Esophagus mucosa (tissue), 1 donor: ENCODE measurements at regions not wholly inside any gene's neighbourhood (a gene's known extent, or its start where the extent isn't known, plus 50 kb on each side); places are given as distances from the start of the nearest gene placed in this dataset.

Experiments used
- ATAC-seq: fragments of 200-7000 bp; cut with Tn5 transposase; one replicate; pipeline ENCODE4 v1.9.1; 2020
- donor health status: DM: yes; HTN: yes; CAD: no.

DNA sequence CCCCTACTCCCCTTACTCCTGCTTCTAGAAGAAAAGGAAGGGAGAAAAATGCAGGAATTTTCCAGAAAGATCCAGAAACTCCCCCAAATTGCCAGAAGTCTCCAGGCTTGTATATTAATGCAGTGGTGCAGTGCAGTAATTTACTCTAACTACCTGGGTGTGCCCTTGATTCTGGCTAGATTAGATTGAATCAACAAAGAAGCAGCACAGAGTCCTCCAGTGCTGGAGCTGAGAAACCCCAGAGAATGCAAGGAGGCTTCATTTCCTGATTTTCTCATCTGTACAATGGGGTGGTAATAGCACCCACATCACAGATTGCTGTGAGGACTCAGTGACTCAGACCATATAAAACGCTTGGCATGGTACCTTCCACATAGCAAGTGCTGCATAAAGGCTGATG, 247.3 kb upstream of the RPL38 start:
- peak; percentile 31 for ATAC-seq

DNA sequence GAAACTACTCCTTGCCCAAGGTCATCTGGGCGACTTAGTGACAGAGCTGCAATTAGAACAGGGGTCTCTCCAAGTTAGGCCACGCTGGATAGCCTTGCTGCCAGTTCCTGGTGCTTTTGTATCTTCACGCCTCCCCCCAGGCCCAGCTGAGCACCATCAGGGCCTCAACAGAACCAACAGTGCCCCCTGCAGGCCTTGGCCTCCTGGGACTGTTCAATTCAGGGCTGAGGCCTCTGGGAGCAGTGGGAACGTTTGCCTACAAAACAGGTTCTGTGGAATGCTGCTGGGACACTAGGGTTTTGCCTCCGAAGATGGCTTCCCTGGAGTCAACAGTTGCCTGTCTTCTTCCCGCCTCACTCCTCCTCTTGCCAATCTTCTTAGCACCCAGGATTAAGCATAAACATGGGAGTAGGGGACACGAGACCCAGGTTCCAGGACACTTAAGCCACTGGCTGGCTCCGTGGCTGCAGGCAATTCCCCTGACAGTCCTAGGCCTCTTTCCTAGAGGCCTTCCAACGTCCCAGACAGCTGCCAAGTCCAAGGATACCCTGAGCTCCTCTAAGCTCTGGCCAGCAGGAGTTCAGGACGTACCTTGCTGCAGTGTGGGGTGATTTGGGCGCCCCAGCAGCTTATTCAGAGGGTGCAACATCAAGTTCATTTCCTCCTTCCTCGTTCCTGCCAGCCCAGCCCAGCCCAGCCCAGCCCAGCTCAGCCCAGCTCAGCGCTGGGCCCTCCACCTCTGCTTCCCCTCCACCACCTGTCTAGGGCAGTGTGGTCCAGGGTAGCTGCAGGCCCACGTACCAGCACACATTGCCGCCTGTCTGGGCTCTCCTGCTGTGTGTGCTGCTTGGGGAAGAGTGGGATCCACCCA, 246.6 kb upstream of the RPL38 start:
- peak; percentile 80 for ATAC-seq

GRCh38 chr17:73957564-73957963, 245.9 kb upstream of the RPL38 start:
- ATAC-seq, result no peak

DNA sequence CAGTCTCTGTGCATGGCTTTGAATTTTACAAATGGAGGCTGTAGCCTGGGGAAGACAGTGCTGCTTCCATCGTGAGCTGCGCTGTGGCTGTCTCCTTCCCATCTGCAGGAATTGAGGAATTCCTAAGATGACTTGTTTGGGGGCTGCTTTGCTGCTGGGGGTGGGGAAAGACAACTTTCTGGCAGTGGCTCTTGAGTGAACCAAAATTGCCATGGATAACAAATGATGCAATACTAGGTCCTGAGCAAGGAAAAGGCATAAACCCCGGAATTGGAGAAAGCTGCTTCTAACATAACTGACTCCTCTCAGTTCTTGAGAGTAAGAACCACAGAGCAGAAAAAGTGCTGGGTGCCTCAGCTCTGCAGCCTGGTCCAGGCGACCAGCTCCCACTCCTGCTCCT, 245.0 kb upstream of the RPL38 start:
- ATAC-seq, result no peak

- ATAC-seq, result no peak
Observed at GRCh38 chr17:73960469-73960868, 243.0 kb upstream of the RPL38 start.

GRCh38 chr17:73962308-73962707, 241.2 kb upstream of the RPL38 start:
- no peak for ATAC-seq

GRCh38 chr17:73968680-73969079, 234.8 kb upstream of the RPL38 start:
- no peak for ATAC-seq

GRCh38 chr17:73969956-73970355, 233.5 kb upstream of the RPL38 start:
- ATAC-seq, result peak; percentile 69

GRCh38 chr17:73971127-73971526, 232.4 kb upstream of the RPL38 start:
- no peak for ATAC-seq

DNA sequence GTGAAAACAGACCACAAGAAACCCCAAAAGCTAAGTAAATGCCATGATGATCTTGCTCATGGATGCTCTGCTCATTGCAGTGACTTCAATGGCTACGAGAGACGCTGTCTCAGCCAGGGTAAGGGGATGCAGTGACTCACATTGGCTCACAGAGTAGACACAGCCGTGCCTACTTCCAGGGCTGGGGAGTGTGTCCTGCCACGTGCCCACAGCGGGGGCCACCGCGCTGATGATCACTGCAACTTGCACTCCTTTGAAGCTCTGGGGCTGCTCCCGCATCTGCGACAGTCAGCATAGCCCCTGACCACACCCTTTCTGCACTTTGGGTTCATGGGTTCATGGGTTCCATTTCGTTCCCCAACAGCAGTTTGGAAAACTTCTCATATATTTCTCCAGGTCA, 231.4 kb upstream of the RPL38 start:
- ATAC-seq, result no peak

DNA sequence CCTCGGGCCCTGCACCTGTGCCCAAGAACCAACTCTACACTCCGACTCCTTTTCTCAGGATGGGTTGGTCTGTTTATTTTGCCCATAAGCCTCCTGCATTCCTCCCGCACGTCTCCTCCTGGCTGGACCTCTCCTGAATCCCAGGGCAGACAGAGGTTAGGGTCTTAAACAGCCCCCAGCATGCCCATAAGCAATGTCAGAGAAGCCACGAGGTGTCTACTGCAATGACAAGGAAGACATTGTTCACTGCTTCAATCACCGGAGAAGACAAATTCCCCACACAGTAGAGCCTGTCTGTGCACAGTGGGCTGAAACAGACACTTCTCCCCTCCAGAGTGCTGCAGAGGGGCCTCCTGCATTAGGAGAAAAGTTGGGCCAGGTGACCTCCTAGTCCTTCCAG, 230.6 kb upstream of the RPL38 start:
- ATAC-seq, result no peak

DNA sequence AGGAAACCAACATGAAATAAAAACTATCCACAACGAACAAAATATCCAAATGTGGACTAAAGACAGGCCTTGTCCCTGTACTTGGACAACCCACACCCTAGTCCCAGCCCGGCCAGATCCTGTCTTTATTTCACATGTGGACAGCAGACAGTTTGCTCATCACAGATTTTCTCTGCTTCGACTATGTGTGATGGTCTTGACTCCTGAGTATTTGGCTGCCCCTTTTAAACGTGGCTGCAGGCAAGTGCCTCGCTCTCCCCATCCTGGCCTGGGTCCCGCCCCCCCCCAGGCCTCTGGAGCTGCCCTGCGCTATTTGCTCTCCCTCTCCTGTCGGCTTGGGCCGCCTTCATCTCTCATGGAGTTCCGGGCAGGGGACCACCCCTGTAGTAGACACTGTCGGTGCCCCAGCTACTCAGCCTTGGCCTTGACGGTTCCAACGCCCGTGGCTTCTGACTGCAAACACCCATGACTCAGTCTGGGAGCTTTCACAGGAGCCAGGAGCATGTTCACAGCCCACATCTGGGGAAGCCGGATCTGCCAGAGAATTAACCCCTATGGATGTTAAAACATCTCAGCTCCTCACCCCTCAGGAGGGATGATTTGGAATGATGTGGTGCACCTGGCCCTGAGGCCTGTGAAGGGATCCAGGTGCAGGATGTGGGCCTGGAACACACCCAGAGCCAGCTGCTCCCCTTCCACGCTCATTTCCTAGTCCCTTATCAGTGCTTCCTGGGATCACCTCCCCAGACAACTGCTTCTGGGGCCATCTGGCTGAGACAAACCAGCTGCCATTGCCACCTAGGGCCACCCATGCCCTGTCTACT, 229.7 kb upstream of the RPL38 start:
- ATAC-seq, result no peak

- ATAC-seq, result no peak
Observed at GRCh38 chr17:73974536-73974935, 228.9 kb upstream of the RPL38 start.

DNA sequence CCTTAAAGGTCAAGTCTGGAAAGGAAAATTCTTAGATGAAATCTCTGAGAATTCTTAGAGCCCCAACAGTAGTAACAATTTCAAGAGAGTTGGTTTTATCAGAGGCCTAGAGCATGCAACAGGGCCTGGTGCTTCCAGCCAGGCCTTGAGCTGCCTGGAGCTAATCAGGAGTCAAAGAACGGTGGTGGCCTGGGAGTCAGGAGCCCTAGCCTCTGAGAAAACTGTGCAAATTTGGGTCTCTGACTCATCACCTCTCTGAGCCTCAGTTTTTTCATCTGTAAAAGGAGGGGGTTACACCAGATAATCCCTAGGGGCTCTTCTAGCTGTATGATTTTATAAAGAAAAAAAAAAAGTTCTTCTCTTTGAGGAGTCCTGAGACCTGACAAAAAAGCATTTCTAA, 227.3 kb upstream of the RPL38 start:
- no peak for ATAC-seq

- ATAC-seq, result no peak
Observed at GRCh38 chr17:73976676-73977521, 226.6 kb upstream of the RPL38 start.

DNA sequence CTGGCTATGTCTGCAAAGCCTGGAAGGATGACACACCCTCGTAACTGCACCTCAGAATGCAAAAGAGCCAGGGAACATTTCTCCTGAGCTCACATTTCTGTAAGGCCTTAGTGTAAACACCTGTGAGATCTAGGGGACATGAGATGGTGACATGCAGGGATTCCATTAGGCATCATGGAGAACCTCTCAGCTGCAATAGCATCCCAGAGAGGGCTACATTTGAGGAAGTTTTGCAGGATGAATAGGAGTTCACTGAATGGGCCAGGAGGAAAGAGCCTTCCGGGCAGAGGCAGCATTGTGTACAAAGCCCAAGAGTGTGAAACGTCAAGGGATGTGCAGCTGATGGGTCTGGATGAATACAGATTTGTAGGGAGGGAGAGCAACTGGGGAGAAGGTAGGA, 223.0 kb upstream of the RPL38 start:
- no peak for ATAC-seq

DNA sequence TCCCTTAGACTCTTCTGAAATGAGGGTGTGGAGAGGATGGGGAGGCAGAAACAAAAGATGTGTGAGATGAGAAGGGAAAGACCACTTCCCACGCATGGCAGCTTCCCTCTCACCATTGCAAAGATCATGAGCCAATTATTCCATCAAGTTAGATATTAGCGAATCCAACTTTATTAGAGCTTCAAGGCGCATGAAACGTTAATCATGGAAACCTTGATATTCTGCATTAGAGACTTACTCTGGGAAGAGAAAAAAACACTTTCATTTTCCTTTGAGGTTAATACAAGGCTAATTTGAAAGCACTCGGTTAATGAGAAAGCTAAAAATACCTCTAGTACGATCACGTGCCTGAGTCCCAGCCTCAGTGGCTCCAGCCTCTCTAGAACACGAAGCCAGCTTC, 220.6 kb upstream of the RPL38 start:
- ATAC-seq, result no peak

DNA sequence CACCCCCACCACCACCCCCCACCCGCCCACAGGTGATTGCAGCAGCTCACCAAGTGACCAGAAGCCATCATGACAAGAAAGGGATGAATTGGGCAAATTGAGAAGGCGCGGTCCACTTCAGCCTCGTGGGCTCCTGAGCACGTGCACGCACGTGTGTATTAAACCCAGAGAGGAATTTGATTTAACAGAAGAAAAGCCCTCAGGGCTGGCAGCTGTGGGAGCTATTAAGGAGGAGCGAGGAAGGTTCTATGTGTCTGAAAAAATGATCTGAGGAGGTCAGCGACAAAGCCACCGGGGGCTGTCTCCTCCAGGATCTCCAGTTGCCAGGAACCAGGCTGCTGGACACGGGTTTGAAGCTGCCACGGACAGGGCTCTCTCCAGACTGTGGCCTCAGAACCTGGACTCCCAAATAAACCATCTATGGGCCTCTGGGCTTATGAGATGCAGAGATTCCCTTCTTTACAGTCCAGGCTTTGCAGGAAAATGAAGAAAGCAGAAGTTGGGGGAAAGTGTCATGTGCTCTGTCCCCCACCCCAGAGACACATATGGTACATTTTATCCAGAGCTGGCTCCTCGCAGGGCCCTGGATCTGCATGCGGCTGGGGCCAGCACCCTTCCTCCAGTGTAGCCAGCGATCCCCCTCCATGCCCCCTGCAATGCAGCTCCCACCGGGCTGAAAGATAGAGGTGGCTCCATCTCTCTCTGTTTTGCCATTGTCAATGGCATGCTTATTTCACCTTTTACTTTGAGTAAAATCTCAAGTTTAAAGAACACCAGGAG, 219.7 kb upstream of the RPL38 start:
- ATAC-seq, result no peak

DNA sequence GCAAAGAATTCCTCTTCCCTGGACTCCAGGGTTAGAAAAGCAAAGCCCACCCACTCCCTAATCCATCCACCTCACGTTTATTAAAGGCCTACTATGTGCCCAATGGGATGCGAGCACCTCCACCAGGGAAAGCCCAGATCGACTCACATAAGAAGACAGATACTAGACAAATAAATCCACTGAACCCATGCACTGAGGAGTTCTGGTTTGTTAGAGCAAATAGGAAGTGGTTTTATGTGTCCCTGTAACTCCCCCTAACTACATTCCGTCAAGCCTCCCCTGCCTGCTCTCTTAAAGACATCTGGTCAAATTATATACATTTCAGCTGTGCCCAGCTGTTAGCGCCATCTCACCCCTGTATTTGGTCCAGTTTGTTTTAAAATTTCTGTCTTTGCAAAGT, 218.5 kb upstream of the RPL38 start:
- ATAC-seq, result no peak

DNA sequence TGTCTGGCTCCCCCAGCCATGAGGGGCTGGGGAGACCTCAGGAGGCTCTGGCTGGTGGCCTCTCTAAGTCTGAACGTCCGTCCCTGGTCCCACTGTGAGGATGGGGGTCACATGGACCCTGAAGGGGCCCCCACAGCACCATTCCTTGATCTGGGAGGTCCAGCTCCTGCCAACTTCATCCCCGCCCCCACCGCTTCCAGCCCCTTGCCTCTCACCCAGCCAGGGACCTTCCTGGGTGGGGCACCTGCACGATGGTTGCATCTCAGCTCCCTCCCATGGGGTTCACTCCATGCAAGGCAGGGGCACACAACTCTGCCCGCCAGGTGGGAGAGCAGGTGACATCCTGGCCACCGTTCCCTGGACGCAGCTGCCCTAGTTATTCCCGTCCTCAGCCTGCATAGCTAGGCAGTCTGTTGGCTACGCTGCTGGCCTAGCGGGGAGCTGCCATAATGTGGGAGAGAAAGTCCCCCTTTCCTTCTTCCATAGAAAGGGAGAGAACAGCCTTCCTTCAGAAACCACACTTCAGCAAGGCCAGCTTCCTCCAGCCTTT, 217.9 kb upstream of the RPL38 start:
- no peak for ATAC-seq

DNA sequence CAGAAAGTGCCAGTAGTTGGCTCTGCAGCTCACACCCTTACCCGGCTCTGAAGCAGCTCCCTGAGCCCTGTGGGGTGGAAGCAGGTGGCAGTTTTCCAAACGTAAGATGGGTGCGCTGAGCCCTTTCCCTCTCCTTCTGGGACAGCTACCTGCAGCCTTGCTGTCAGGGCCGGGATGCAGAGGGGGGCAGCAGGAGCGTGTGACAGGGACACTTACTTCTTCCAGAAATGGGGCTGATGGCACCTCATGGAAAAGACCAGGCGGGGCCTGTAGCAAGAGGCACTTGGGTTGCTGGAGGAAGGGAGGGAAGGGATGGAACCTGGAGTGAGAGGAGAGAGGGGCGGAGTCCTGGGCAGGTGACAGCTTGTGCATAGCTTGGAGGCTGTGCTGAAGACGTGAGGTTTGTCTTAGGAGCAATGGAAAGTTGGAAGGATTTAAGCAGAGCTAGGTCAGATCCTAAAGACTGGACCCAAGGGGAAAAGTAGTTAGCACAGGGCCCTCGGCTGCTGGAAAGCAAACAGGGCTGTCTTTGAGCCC, 216.8 kb upstream of the RPL38 start:
- peak; percentile 62 for ATAC-seq

- no peak for ATAC-seq
Observed at GRCh38 chr17:73987395-73987794, 216.1 kb upstream of the RPL38 start.
